Testis (tissue), 2 donors: ENCODE measurements at regions not wholly inside any gene's neighbourhood (a gene's known extent, or its start where the extent isn't known, plus 50 kb on each side); places are given as distances from the start of the nearest gene placed in this dataset.

Experiments used
- POLR2A ChIP-seq: fragments of 450-650 bp; IDR thresholded peaks from one replicate; pipeline ENCODE4 v1.6.1; 2017; ENCODE audit warnings: antibody characterized with exemption, mild to moderate bottlenecking, moderate library complexity
- TF ChIP-seq, protein P1 (sequence below), 3 experiments: fragments of 450-650 bp in 2 of 3; fragments of 200-600 bp in 1 of 3; sonication (generic) in 1 of 3; IDR thresholded peaks; one replicate each; pipeline ENCODE4 v1.5.1; 2016 to 2019; ENCODE audit warnings: antibody characterized with exemption in 3 of 3, mild to moderate bottlenecking in 2 of 3, moderate library complexity in 1 of 3

DNA sequence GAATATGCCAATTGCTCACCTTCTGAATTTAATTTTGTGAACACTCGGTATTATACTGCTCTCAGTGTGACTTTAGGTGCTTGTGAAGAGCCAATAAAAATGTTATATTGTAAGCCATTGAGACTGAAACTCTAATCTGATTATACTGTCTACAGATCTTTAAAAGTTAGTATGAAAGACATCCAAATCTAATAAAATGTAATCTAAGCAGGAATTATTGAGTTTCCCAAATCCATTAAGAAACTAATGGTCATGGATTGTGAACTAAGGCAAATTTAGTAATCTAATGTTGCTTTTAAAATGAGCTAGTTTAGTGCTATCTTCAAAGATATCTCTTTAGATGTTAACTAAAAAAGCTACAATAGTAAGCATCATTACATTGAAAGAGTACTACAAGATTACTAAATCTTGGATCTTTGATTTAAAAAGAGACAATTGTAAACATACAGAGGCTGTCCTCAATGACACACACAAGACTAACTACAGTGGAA, 1132.4 kb upstream of the B3GALT2 start:
- TF ChIP-seq, protein P1, sequence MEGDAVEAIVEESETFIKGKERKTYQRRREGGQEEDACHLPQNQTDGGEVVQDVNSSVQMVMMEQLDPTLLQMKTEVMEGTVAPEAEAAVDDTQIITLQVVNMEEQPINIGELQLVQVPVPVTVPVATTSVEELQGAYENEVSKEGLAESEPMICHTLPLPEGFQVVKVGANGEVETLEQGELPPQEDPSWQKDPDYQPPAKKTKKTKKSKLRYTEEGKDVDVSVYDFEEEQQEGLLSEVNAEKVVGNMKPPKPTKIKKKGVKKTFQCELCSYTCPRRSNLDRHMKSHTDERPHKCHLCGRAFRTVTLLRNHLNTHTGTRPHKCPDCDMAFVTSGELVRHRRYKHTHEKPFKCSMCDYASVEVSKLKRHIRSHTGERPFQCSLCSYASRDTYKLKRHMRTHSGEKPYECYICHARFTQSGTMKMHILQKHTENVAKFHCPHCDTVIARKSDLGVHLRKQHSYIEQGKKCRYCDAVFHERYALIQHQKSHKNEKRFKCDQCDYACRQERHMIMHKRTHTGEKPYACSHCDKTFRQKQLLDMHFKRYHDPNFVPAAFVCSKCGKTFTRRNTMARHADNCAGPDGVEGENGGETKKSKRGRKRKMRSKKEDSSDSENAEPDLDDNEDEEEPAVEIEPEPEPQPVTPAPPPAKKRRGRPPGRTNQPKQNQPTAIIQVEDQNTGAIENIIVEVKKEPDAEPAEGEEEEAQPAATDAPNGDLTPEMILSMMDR (IDR thresholded peaks at IDR 0.05): no peak
- no peak for TF ChIP-seq POLR2A
